HepG2 (cell line): ENCODE measurements at regions not wholly inside any gene's neighbourhood (a gene's known extent, or its start where the extent isn't known, plus 50 kb on each side); places are given as distances from the start of the nearest gene placed in this dataset.

Experiments
- small RNA-seq, 3 experiments: library from RNA; depleted of rRNA; stranded (forward); fragments of <200 nt; gene quantifications; one replicate each; pipeline ENCODE3, GENCODE V24; 2012; ENCODE audit warnings: low read depth in 2 of 3, low replicate concordance in 1 of 3; ENCODE audit not compliant: insufficient read length in 3 of 3, insufficient read depth in 2 of 3

Small RNA genes in the stretch of these regions (small RNA-seq; reads per million reads assigned to genes)
- 0 reads per million in 3 experiments for gene AC027229.1
- 0 to 0.33 (median 0) reads per million in 3 experiments for gene RN7SL97P
